ENCODE measurements at regions not wholly inside any gene's neighbourhood (a gene's known extent, or its start where the extent isn't known, plus 50 kb on each side); places are given as distances from the start of the nearest gene placed in this dataset.

DNA sequence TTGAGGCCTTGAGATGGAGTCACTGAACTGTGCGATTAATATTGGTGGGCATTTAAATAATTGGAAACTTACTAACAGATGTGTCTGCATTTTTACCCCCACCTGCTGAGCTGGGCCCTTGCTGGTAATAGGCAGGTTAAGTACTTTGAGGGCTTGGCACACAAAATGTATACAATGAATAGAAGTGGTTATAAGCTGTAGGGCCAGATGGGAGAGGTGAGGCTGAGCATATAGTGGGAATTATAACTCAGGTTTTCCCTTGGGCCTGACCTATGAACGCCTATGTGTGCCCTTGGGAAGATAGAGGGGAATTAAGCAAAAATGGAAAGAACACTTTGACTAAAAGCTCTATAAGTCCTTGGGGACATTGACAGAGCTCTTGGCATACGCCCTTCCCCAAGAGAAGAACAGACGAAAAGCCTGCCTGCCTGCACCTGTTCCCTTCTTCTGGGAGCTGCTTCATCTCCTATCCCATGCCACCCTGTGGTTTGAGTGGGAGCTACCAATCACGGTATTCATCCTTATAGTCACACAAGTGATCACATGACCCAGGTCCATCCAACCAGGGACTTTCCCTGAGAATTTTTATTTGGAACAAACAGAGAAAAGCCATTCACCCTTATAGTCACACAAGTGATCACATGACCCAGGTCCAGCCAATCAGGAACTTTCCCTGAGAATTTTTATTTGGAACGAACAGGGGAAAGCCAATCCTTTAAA, 260.7 kb upstream of the CSF3R start:
- no peak for DNase-seq
- intact Hi-C loops (cut with DNase I) = no loop called here

- no peak for DNase-seq
- intact Hi-C loops (cut with DNase I) = no loop called here
These were observed 258.4 kb upstream of the CSF3R start for GRCh38 chr1:36741066-36741465.

- DNase-seq = no peak
- intact Hi-C loops (cut with DNase I) = no loop called here
These were observed 257.7 kb upstream of the CSF3R start for GRCh38 chr1:36740446-36740845.

DNA sequence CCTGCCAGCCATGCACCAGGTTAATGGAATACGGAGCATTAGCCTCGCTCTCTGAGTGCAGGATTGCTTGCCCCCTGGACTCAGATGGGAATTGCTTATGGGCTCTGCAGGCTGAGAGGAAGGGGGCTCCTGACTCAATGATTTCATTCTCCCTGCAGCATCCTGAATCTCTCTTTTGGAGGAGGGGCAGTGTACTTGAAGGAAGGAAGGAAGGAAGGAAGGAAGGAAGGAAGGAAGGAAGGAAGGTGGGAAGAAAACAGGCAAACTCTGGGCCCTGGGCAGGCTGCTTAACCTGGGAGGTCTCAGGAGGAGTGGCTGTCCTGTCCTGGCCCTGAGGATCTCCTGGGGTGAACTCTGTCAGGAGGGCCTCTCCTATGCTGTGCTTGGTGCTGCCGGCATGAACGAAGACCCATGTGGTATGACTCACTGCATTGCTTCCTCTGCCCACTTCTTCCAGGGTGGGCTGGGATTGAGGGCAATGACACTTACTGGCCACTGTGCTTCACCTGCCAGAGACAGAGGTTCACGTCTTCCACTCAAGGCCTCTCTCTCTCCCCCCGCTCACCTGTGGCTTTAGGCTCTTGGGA, 257.1 kb upstream of the CSF3R start:
- DNase-seq = no peak

GRCh38 chr1:36738245-36738644, 255.5 kb upstream of the CSF3R start:
- intact Hi-C loops (cut with DNase I) = no loop called here
- DNase-seq = no peak

More for the DNA sequence above, 257.1 kb upstream of the CSF3R start:
- intact Hi-C loops (cut with DNase I) = no loop called here

- DNase-seq = no peak
- intact Hi-C loops (cut with DNase I) = no loop called here
These were observed 255.1 kb upstream of the CSF3R start for GRCh38 chr1:36737767-36738166.

- intact Hi-C loops (cut with DNase I) = no loop called here
- DNase-seq = no peak
These were observed 254.4 kb upstream of the CSF3R start for GRCh38 chr1:36737038-36737555.

- intact Hi-C loops (cut with DNase I) = no loop called here
These were observed 253.4 kb upstream of the CSF3R start for GRCh38 chr1:36735939-36736730.

DNA sequence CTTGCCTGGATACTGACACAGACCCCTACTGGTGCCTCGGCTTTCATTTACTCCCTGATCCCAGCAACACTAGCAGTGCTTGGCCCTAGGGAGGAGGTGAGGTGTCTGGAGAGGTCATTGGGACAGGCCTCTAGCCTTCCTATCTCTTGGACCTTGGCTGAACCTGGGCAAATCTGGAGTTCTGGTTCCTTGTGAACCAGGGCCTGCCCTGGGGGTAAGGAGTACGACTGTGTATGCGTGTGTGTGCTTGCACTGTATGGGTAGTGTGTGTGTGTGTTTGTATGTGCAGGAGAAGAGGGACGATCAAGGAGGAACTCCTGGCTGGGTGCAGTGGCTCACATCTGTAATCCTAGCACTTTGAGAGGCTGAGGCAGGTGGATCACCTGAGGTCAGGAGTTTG, 252.7 kb upstream of the CSF3R start:
- no peak for DNase-seq
- intact Hi-C loops (cut with DNase I) = no loop called here

More at GRCh38 chr1:36735939-36736730, 253.4 kb upstream of the CSF3R start:
- DNase-seq = peak in 6 of 10 donors; percentile 28 to 90 (median 48)

DNA sequence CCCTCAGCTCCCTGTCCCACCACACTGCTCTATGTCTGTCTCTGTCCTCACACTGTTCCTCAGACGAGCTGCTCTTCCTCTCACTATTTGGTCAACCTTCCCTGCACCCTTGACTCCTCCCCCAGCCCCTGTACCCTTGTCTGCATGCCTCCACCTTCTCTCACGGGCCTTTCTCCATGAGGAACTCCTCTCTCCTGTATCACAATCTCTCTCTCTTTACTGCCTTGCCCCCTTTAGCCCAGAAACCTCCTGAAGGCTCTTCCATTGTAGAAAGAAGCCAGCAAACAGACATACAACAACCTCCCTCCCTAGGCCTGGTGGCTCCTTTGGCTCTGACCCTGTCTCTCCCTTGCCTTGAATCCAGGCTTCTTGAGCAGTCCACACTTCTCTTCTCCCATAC, 251.6 kb upstream of the CSF3R start:
- no peak for DNase-seq
- intact Hi-C loops (cut with DNase I) = no loop called here

DNA sequence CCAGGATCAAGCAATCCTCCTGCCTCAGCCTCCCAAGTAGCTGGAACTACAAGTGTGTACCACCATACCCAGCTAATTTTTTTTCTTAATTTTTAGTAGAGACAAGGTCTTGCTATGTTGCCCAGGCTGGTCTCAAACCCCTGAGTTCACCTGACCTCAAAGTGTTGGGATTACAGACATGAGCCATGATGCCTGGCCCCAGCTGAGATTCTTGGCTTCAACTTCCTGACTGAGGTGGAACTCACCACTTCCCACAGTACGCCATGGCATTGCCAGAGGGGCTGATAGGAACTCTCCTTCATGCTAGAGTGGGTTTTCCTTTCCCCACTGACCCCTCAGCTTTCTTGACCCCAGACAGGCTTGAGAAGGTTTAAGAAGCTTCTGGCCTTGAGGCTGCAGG, 251.0 kb upstream of the CSF3R start:
- no peak for DNase-seq

DNA sequence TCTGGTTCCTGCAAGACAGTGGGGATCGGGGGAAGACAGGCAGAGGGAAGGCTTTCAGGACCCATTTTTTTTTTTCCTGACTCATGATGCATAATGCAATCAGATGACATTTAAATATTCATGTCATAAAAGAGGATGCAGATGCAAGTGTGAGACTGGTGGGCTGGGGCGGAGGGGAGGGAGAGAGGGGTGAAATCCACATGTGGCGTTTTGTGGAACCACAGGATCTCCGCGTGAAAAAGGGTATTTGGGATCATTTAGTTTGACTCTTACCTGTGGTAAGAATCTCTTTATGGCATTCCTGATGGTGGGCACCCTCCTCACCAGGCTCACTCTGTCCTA, 249.3 kb upstream of the CSF3R start:
- DNase-seq = no peak
- intact Hi-C loops (cut with DNase I) = no loop called here

More for the DNA sequence above, 251.0 kb upstream of the CSF3R start:
- intact Hi-C loops (cut with DNase I) = no loop called here

DNA sequence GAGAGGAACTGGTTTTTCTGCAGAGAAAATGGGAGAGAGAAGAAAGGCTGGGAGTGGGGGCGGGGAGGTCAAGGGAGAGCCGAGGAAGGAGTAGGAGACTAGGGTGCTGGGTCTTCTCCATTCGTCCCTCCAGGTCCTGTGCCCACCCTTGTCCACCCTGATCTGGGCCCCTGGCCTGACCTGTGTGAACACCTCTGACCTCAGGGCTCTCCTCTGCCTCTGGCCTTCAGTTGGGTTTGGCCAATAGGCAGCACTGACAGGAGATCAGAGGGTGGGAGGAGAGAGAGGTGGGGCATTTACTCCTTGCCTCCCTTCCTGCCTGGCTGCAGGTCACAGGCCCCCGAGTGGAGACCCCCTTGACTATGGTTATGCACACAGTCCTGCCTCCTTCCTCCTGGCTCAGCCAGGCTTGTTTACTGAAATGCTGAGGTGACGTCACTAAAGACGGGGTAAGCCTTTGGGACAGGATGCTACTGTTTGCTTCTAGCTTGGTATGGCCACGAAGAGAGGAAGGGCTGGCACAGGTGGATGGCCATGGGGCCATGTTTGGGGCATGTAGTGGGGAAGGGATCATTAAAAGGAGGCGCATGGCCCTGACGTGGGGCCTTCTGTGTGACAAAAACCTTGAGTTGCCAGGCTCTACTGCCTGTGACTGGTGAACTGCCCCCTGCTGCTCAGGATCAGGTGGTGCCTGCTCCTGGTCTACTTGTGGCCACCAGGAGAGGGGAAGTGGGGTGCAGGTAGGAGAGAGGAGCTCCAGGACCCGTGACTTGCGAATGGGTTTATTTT, 248.7 kb upstream of the CSF3R start:
- intact Hi-C loops (cut with DNase I) = no loop called here
- DNase-seq = no peak

- no peak for DNase-seq
- intact Hi-C loops (cut with DNase I) = no loop called here
These were observed 247.9 kb upstream of the CSF3R start for GRCh38 chr1:36730599-36730998.

- intact Hi-C loops (cut with DNase I) = no loop called here
- no peak for DNase-seq
These were observed 247.2 kb upstream of the CSF3R start for GRCh38 chr1:36729716-36730510.

DNA sequence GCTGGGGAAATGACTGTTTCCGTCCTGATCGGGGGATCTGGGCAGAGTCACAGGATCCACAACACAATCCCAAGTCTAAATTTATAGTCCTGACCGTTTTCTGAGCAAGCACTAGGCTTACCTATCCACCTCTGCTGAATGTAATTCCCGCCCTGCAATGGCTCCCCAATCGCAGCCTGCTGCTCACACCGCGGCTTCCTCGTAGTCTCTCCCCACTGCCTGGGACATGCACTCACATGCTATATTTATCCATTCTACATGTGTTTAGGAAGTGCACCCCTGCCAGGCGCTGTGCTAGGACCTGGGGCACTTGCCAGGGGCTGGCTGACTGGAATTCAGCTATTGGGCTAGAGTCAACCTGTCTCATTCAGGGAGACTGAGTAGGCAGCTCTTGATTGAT, 246.6 kb upstream of the CSF3R start:
- intact Hi-C loops (cut with DNase I) = no loop called here
- DNase-seq = no peak

- intact Hi-C loops (cut with DNase I) = no loop called here
- DNase-seq = no peak
These were observed 246.1 kb upstream of the CSF3R start for GRCh38 chr1:36728846-36729245.

DNA sequence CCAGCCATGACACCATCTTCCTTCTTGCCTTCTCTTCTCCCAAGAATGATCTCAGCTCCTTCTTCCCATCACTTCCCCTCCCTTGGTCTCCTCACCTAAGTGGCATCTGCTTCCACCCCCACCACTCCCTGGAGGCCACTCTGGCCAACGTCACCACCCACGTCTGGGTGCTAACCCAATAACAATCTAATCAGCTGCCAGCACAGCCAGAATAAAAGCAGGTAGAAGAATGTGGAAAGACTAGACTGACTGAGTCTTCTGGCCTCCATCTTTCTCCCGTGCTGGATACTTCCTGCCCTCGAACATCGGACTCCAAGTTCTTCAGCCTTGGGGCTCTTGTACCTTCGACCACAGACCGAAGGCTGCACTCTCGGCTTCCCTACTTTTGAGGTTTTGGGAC, 245.3 kb upstream of the CSF3R start:
- DNase-seq = no peak
- intact Hi-C loops (cut with DNase I) = no loop called here

- DNase-seq = no peak
These were observed 242.4 kb upstream of the CSF3R start for GRCh38 chr1:36725151-36725550.

DNA sequence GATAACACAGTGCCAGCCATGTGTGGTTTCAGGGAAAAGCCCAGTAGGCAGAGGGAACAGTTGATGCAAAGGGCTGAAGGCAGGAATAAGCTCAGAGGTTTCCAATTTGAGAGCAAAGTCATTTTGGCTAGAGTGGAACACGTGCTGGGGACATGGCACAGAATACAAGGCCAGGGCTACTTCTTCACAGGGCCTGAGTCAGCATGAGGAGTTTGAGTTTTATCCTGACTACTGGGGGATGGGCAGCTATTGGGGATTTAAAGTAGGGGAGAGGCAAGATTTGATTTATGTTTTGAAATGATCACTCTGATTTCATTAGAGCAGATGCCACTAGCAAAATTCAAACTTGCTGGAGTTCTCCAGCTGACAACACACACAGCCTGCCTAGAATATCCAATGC, 241.1 kb upstream of the CSF3R start:
- intact Hi-C loops (cut with DNase I) = no loop called here
- no peak for DNase-seq

More at GRCh38 chr1:36725151-36725550, 242.4 kb upstream of the CSF3R start:
- intact Hi-C loops (cut with DNase I) = no loop called here

Data from posterior cingulate gyrus (tissue), 11 donors.